ENCODE measurements at regions not wholly inside any gene's neighbourhood (a gene's known extent, or its start where the extent isn't known, plus 50 kb on each side); places are given as distances from the start of the nearest gene placed in this dataset.
"Not testable (repeated sequence)": the region's sequence is repeated elsewhere in the genome, so short reads cannot be mapped to it uniquely, and the experiment has no call there.

GRCh38 chr9:38968651-38969374 lies 248.9 kb upstream of the FAM240B start:
- H3K4me1 Mint-ChIP-seq; H3K4me3 Mint-ChIP-seq; H3K9me3 ChIP-seq (ENCODE audit: control insufficient read depth, low read length, poor library complexity, severe bottlenecking); H3K27me3 Mint-ChIP-seq; DNase-seq; ATAC-seq; H3K27ac Mint-ChIP-seq; H3K36me3 Mint-ChIP-seq (ENCODE audit: low read depth): not testable (repeated sequence)

- H3K9me3 ChIP-seq (ENCODE audit: control insufficient read depth, low read length, poor library complexity, severe bottlenecking); H3K4me3 Mint-ChIP-seq; H3K4me1 Mint-ChIP-seq; H3K36me3 Mint-ChIP-seq (ENCODE audit: low read depth); DNase-seq; H3K27me3 Mint-ChIP-seq; H3K27ac Mint-ChIP-seq; ATAC-seq: not testable (repeated sequence)
Observed at GRCh38 chr9:38967866-38968265, 247.9 kb upstream of the FAM240B start.

GRCh38 chr9:38967285-38967684 lies 247.4 kb upstream of the FAM240B start:
- H3K4me3 Mint-ChIP-seq; DNase-seq; H3K9me3 ChIP-seq (ENCODE audit: control insufficient read depth, low read length, poor library complexity, severe bottlenecking); H3K36me3 Mint-ChIP-seq (ENCODE audit: low read depth); H3K27me3 Mint-ChIP-seq; ATAC-seq; H3K4me1 Mint-ChIP-seq; H3K27ac Mint-ChIP-seq: not testable (repeated sequence)

- not testable (repeated sequence) for H3K4me1 Mint-ChIP-seq; H3K36me3 Mint-ChIP-seq (ENCODE audit: low read depth); H3K27ac Mint-ChIP-seq; H3K9me3 ChIP-seq (ENCODE audit: control insufficient read depth, low read length, poor library complexity, severe bottlenecking); ATAC-seq; DNase-seq; H3K4me3 Mint-ChIP-seq; H3K27me3 Mint-ChIP-seq
Observed at GRCh38 chr9:38959812-38960211, 239.9 kb upstream of the FAM240B start.

GRCh38 chr9:38955837-38956236 lies 235.9 kb upstream of the FAM240B start:
- not testable (repeated sequence) for ATAC-seq, H3K27me3 Mint-ChIP-seq

GRCh38 chr9:38952715-38953341 lies 232.9 kb upstream of the FAM240B start:
- not testable (repeated sequence) for H3K36me3 Mint-ChIP-seq (ENCODE audit: low read depth); H3K4me1 Mint-ChIP-seq; H3K27ac Mint-ChIP-seq; H3K9me3 ChIP-seq (ENCODE audit: control insufficient read depth, low read length, poor library complexity, severe bottlenecking); DNase-seq; H3K27me3 Mint-ChIP-seq; H3K4me3 Mint-ChIP-seq; ATAC-seq

More at GRCh38 chr9:38955837-38956236, 235.9 kb upstream of the FAM240B start:
- H3K9me3 ChIP-seq (ENCODE audit: control insufficient read depth, low read length, poor library complexity, severe bottlenecking); H3K4me3 Mint-ChIP-seq; H3K36me3 Mint-ChIP-seq (ENCODE audit: low read depth); DNase-seq; H3K27ac Mint-ChIP-seq; H3K4me1 Mint-ChIP-seq: not testable (repeated sequence)

GRCh38 chr9:38945929-38946570 lies 226.1 kb upstream of the FAM240B start:
- not testable (repeated sequence) for H3K27me3 Mint-ChIP-seq; ATAC-seq; H3K27ac Mint-ChIP-seq; H3K36me3 Mint-ChIP-seq (ENCODE audit: low read depth); H3K9me3 ChIP-seq (ENCODE audit: control insufficient read depth, low read length, poor library complexity, severe bottlenecking); H3K4me3 Mint-ChIP-seq; DNase-seq; H3K4me1 Mint-ChIP-seq

GRCh38 chr9:38944881-38945449 lies 225.0 kb upstream of the FAM240B start:
- ATAC-seq; H3K4me3 Mint-ChIP-seq; H3K27ac Mint-ChIP-seq; H3K27me3 Mint-ChIP-seq; DNase-seq; H3K36me3 Mint-ChIP-seq (ENCODE audit: low read depth); H3K4me1 Mint-ChIP-seq; H3K9me3 ChIP-seq (ENCODE audit: control insufficient read depth, low read length, poor library complexity, severe bottlenecking): not testable (repeated sequence)

- H3K4me1 Mint-ChIP-seq; H3K36me3 Mint-ChIP-seq (ENCODE audit: low read depth); DNase-seq; H3K4me3 Mint-ChIP-seq; H3K9me3 ChIP-seq (ENCODE audit: control insufficient read depth, low read length, poor library complexity, severe bottlenecking); H3K27me3 Mint-ChIP-seq; H3K27ac Mint-ChIP-seq; ATAC-seq: not testable (repeated sequence)
Observed at GRCh38 chr9:38940501-38940900, 220.6 kb upstream of the FAM240B start.

GRCh38 chr9:38938637-38939036 lies 218.7 kb upstream of the FAM240B start:
- not testable (repeated sequence) for ATAC-seq; H3K9me3 ChIP-seq (ENCODE audit: control insufficient read depth, low read length, poor library complexity, severe bottlenecking); H3K4me1 Mint-ChIP-seq

GRCh38 chr9:38927970-38928369 lies 208.0 kb upstream of the FAM240B start:
- not testable (repeated sequence) for H3K4me3 Mint-ChIP-seq; DNase-seq; H3K27me3 Mint-ChIP-seq; H3K4me1 Mint-ChIP-seq; ATAC-seq; H3K9me3 ChIP-seq (ENCODE audit: control insufficient read depth, low read length, poor library complexity, severe bottlenecking); H3K36me3 Mint-ChIP-seq (ENCODE audit: low read depth); H3K27ac Mint-ChIP-seq

More at GRCh38 chr9:38938637-38939036, 218.7 kb upstream of the FAM240B start:
- H3K4me3 Mint-ChIP-seq; H3K36me3 Mint-ChIP-seq (ENCODE audit: low read depth); DNase-seq; H3K27ac Mint-ChIP-seq; H3K27me3 Mint-ChIP-seq: not testable (repeated sequence)

- H3K27ac Mint-ChIP-seq; H3K9me3 ChIP-seq (ENCODE audit: control insufficient read depth, low read length, poor library complexity, severe bottlenecking); H3K27me3 Mint-ChIP-seq; H3K36me3 Mint-ChIP-seq (ENCODE audit: low read depth); DNase-seq; ATAC-seq; H3K4me3 Mint-ChIP-seq; H3K4me1 Mint-ChIP-seq: not testable (repeated sequence)
Observed at GRCh38 chr9:38926565-38926964, 206.6 kb upstream of the FAM240B start.

GRCh38 chr9:38921253-38921652 lies 201.3 kb upstream of the FAM240B start:
- not testable (repeated sequence) for H3K36me3 Mint-ChIP-seq (ENCODE audit: low read depth); H3K4me1 Mint-ChIP-seq; H3K4me3 Mint-ChIP-seq; H3K9me3 ChIP-seq (ENCODE audit: control insufficient read depth, low read length, poor library complexity, severe bottlenecking); ATAC-seq; H3K27ac Mint-ChIP-seq; H3K27me3 Mint-ChIP-seq; DNase-seq
